CD4-positive, alpha-beta T cell (primary cell): ENCODE measurements at regions not wholly inside any gene's neighbourhood (a gene's known extent, or its start where the extent isn't known, plus 50 kb on each side); places are given as distances from the start of the nearest gene placed in this dataset.

ENCODE experiments used
- ATAC-seq: fragments of 200-7000 bp; cut with Tn5 transposase; one replicate; pipeline ENCODE4 v1.10.0; 2022; ENCODE audit warnings: mild to moderate bottlenecking; ENCODE audit not compliant: poor library complexity
- CTCF ChIA-PET: fragments of 350-600 bp; sonication (Branson Sonifier 250); formaldehyde crosslinking; loops from one replicate; lab custom pipeline; 2021; ENCODE audit warnings: antibody characterized with exemption, inconsistent platforms; lab: Charles Lee
- POLR2A ChIA-PET: fragments of 350-600 bp; sonication (Branson Sonifier 250); formaldehyde crosslinking; loops from one replicate; lab custom pipeline; 2021; ENCODE audit warnings: antibody characterized with exemption, inconsistent platforms; lab: Charles Lee
- DNase-seq, 14 experiments: peaks; one replicate each; pipeline ENCODE4 v3.0.0-alpha.2; 2013 to 2020; ENCODE audit warnings: mixed read lengths in 2 of 14
- H3K27ac ChIP-seq, 2 donors: one replicate each; pipeline versions ENCODE4 v1.5.1 to v1.7.0; 2013; ENCODE audit warnings: low read length in 2 of 2, low read depth in 1 of 2, mild to moderate bottlenecking in 1 of 2
- H3K27me3 ChIP-seq, 2 experiments: 1 replicate in 1 of 2; 2 replicates in 1 of 2; pipeline versions ENCODE4 v1.6.1 to v1.7.0; 2013; ENCODE audit warnings: low read length in 2 of 2, control low read depth in 1 of 2, mild to moderate bottlenecking in 1 of 2, moderate library complexity in 1 of 2; ENCODE audit not compliant: insufficient read depth in 2 of 2, control insufficient read depth in 1 of 2
- H3K36me3 ChIP-seq: one replicate; pipeline ENCODE4 v1.6.1; 2013; ENCODE audit warnings: low read length, control low read depth; ENCODE audit not compliant: insufficient read depth
- H3K4me1 ChIP-seq: one replicate; pipeline ENCODE4 v1.6.1; 2013; ENCODE audit warnings: low read length, control low read depth; ENCODE audit not compliant: insufficient read depth
- H3K4me3 ChIP-seq: one replicate; pipeline ENCODE4 v1.5.1; 2013; ENCODE audit warnings: mild to moderate bottlenecking, low read length, moderate library complexity
- H3K9me3 ChIP-seq, 2 experiments: 1 replicate in 1 of 2; 2 replicates in 1 of 2; pipeline versions ENCODE4 v1.6.1 to v1.7.0; 2013; ENCODE audit warnings: low read length in 2 of 2, mild to moderate bottlenecking in 2 of 2, control low read depth in 1 of 2, moderate library complexity in 1 of 2; ENCODE audit not compliant: control insufficient read depth in 1 of 2, insufficient read depth in 1 of 2
- H3K27ac Mint-ChIP-seq: one replicate; pipeline ENCODE4 v1.8.0; 2020; ENCODE audit warnings: mixed read lengths
- H3K27me3 Mint-ChIP-seq: one replicate; pipeline ENCODE4 v1.8.0; 2021; ENCODE audit warnings: mixed read lengths
- H3K36me3 Mint-ChIP-seq: one replicate; pipeline ENCODE4 v1.8.0; 2021; ENCODE audit warnings: low read depth, mixed read lengths
- H3K4me1 Mint-ChIP-seq: one replicate; pipeline ENCODE4 v1.8.0; 2021; ENCODE audit warnings: low read depth, mixed read lengths
- H3K4me3 Mint-ChIP-seq: one replicate; pipeline ENCODE4 v1.8.0; 2020; ENCODE audit warnings: mild to moderate bottlenecking, mixed read lengths
- H3K9me3 Mint-ChIP-seq: one replicate; pipeline ENCODE4 v1.8.0; 2020; ENCODE audit warnings: mixed read lengths
- CTCF ChIP-seq: fragments of 200-600 bp; IDR thresholded peaks from one replicate; pipeline ENCODE4 v1.8.0; 2022; ENCODE audit warnings: antibody characterized with exemption, mild to moderate bottlenecking
- intact Hi-C, 2 experiments: fragments of 100-400 bp; cut with DNase I in 1 of 2; cut with micrococcal nuclease in 1 of 2; formaldehyde crosslinking; loops; one replicate each; pipeline versions ENCODE4 v1.15.1 to v1.9.0; 2023 to 2025; cut with DNase I, micrococcal nuclease

DNA sequence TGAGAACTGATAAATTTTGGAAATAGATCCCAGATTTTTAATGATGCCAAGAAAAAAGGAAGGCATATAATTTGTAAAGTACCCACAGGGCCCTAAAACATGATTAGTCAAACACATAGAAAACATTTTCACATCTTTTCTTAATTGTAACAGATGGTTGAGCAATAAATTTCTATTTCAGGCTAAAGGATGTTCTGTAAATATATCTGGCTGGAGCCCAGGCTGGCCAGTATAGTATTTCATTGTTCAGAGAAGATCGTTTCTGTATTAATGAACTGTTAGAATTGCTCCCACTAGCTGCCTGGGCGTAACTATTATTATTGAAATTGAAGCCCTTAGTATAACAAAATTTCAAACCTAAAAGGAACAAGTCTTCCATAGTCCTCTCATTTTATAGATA, 105.3 kb upstream of the SMC2 start:
- Histone ChIP-seq H3K36me3 (no peaks in the 10 kb centered on the region), H3K27me3 (no peaks in the 10 kb centered on the region), H3K27ac (no peak overlapping the region), H3K4me1 (no peaks in the 10 kb centered on the region), H3K9me3 (no peaks in the 10 kb centered on the region), H3K4me3 (no peak overlapping the region)
- no peak for DNase-seq
- intact Hi-C loops, result no loop called here
- Mint-ChIP-seq H3K9me3 (no peaks in the 10 kb centered on the region), H3K27me3 (peaks cover 13% of the 10 kb centered on the region), H3K4me1 (no peaks in the 10 kb centered on the region), H3K36me3 (no peaks in the 10 kb centered on the region), H3K27ac (no peak overlapping the region), H3K4me3 (no peak overlapping the region)
- POLR2A ChIA-PET, result no interaction called here
- no peak for TF ChIP-seq CTCF
- CTCF ChIA-PET, result no interaction called here
- ATAC-seq, result no peak

- Histone ChIP-seq H3K4me3 (no peak overlapping the region), H3K27me3 (no peaks in the 10 kb centered on the region), H3K4me1 (no peaks in the 10 kb centered on the region), H3K9me3 (no peaks in the 10 kb centered on the region), H3K36me3 (no peaks in the 10 kb centered on the region), H3K27ac (no peak overlapping the region)
- intact Hi-C loops, result no loop called here
- no peak for TF ChIP-seq CTCF
- ATAC-seq (no peak), DNase-seq (no peak)
- ChIA-PET CTCF (no interaction called here), POLR2A (no interaction called here)
- no peak overlapping the region for H3K4me3 Mint-ChIP-seq
- no peaks in the 10 kb centered on the region for H3K36me3 Mint-ChIP-seq
- H3K27me3 Mint-ChIP-seq, result peaks cover 8% of the 10 kb centered on the region
- H3K27ac Mint-ChIP-seq, result no peak overlapping the region
- H3K4me1 Mint-ChIP-seq, result no peaks in the 10 kb centered on the region
- no peaks in the 10 kb centered on the region for H3K9me3 Mint-ChIP-seq
Measured at GRCh38 chr9:103990311-103990710, 103.8 kb upstream of the SMC2 start.

GRCh38 chr9:103991001-103991400, 103.1 kb upstream of the SMC2 start:
- Histone ChIP-seq H3K27me3 (no peaks in the 10 kb centered on the region), H3K9me3 (no peaks in the 10 kb centered on the region), H3K27ac (no peak overlapping the region), H3K4me3 (no peak overlapping the region), H3K4me1 (no peaks in the 10 kb centered on the region), H3K36me3 (no peaks in the 10 kb centered on the region)
- DNase-seq (no peak), ATAC-seq (no peak)
- no peaks in the 10 kb centered on the region for H3K4me1 Mint-ChIP-seq
- no peaks in the 10 kb centered on the region for H3K9me3 Mint-ChIP-seq
- TF ChIP-seq CTCF, result no peak
- intact Hi-C loops, result no loop called here
- H3K27ac Mint-ChIP-seq, result no peak overlapping the region
- peaks cover 2% of the 10 kb centered on the region for H3K27me3 Mint-ChIP-seq
- CTCF ChIA-PET, result no interaction called here
- POLR2A ChIA-PET, result no interaction called here
- H3K36me3 Mint-ChIP-seq, result no peaks in the 10 kb centered on the region
- no peak overlapping the region for H3K4me3 Mint-ChIP-seq
